SJSA1 (cell line): ENCODE measurements at regions not wholly inside any gene's neighbourhood (a gene's known extent, or its start where the extent isn't known, plus 50 kb on each side); places are given as distances from the start of the nearest gene placed in this dataset.

Source experiments
- DNase-seq, 2 experiments: peaks; one replicate each; pipeline ENCODE4 v3.0.0-alpha.2; 2015 to 2020; ENCODE audit warnings: low spot score in 2 of 2, low read depth in 1 of 2
- H3K27ac ChIP-seq: fragments of 250-450 bp; sonication (Bioruptor Pico); 2 replicates; pipeline ENCODE4 v1.5.1; 2020; ENCODE audit warnings: mild to moderate bottlenecking, moderate library complexity
- H3K27me3 ChIP-seq: fragments of 250-450 bp; sonication (Bioruptor Pico); replicated peaks from 2 replicates; pipeline ENCODE4 v1.5.1; 2020; ENCODE audit warnings: mild to moderate bottlenecking, moderate library complexity
- H3K36me3 ChIP-seq: fragments of 250-450 bp; sonication (Bioruptor Pico); 2 replicates; pipeline ENCODE4 v1.5.1; 2020; ENCODE audit warnings: mild to moderate bottlenecking
- H3K4me1 ChIP-seq: fragments of 250-450 bp; sonication (Bioruptor Pico); replicated peaks from 2 replicates; pipeline ENCODE4 v1.6.1; 2021; ENCODE audit warnings: mild to moderate bottlenecking
- H3K4me3 ChIP-seq: fragments of 250-450 bp; sonication (Bioruptor Pico); 2 replicates; pipeline ENCODE4 v1.5.1; 2020; ENCODE audit warnings: mild to moderate bottlenecking
- H3K9me3 ChIP-seq: fragments of 250-450 bp; sonication (Bioruptor Pico); replicated peaks from 2 replicates; pipeline ENCODE4 v1.5.1; 2020; ENCODE audit warnings: mild to moderate bottlenecking

DNA sequence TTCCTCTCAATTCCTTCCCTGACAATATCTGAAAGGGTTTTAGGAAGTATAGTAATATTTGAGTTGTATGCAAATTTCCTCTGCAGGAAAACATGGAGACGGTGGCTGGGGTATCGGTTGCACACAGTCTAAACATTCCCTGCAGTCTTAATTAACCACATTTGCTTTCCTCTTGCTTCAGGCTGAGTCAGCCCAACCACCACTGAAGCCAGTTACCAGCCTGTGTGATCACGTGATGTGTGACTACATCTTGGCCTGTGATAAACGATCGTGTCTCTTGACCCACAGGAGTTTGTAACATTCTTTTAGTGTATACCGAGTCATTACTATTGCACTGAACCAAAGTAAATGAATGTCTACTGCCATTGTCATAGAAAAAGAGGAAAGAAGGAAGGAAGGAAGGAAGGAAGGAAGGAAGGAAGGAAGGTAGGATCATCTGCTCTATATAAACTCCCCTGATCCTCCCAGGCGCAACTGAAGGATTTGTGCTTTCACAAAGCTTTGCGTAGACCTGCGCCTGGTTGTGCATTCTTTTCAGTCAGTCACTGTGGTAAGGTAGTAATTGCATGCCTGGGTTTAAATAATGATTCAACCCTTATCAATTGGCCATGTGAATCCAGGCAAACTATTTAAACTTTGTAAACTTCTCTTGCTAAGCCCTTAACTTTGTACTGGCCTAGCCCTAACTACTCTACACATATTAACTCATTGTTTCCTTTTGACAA lies 280.6 kb upstream of the SALL1 start:
- Histone ChIP-seq H3K27ac (peak overlapping the region; percentile 80), H3K27me3 (no peaks in the 10 kb centered on the region)

DNA sequence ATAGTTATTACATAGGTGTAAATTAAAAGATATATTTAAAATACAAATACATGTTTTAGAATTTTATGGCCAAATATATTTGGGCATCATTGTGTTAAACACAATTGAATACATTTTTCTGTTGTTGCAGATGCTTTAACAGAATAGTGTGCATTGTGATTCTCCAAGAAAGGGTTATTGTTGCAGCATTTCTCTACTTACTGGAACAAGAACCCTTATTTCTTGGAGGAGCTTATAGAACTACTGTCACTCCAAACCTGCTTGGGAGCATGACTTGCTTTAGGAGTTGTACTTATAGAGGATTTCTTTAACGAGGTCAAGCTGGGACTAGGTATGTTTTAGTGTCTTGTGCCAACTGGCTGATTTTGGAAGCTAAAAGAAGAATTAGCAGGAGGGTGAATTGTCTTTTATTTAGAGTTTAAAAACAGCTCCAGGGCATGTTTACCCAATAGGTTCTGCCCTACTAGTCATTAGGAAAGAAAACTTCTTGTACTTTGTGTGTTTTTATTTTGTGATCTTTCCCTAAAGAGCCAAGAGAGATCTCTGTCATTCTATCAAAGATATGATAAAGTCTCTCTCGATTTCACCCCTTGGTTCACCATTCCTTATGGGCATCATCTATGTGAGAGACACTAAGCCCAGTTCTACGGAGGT lies 279.8 kb upstream of the SALL1 start:
- H3K27me3 ChIP-seq, result no peaks in the 10 kb centered on the region
- no peak for DNase-seq

More for the DNA sequence above, 280.6 kb upstream of the SALL1 start:
- no peaks in the 10 kb centered on the region for H3K9me3 ChIP-seq
- peak; percentile 91 for DNase-seq
- H3K36me3 ChIP-seq, result no peaks in the 10 kb centered on the region
- peaks cover 21% of the 10 kb centered on the region for H3K4me1 ChIP-seq
- H3K4me3 ChIP-seq, result no peak overlapping the region

DNA sequence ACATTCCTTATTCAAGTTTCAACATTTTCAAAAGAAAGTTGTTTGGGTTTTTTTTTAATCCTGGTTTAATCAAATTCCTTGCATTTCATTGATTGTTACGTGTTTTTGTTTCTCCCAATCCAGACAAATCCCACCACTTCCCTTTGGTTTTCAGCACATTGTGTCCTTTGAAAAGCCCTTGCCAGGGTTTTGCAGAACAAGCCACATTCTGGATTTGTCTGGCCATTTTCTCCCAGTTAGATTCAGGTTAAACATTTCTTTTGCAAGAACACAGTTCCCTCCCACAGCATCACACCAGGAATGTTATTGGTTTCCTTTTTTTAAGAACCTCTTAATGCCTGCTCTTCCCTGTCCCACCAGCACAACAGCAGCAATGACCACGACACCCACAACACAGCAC lies 278.0 kb upstream of the SALL1 start:
- no peak for DNase-seq
- H3K27me3 ChIP-seq, result no peaks in the 10 kb centered on the region
- H3K36me3 ChIP-seq, result no peaks in the 10 kb centered on the region
- H3K4me1 ChIP-seq, result peaks cover 21% of the 10 kb centered on the region
- H3K4me3 ChIP-seq, result no peak overlapping the region
- no peak overlapping the region for H3K27ac ChIP-seq
- no peaks in the 10 kb centered on the region for H3K9me3 ChIP-seq

More for the DNA sequence above, 279.8 kb upstream of the SALL1 start:
- H3K4me1 ChIP-seq, result peaks cover 21% of the 10 kb centered on the region
- no peaks in the 10 kb centered on the region for H3K36me3 ChIP-seq
- no peak overlapping the region for H3K4me3 ChIP-seq
- peak overlapping the region; percentile 70 for H3K27ac ChIP-seq
- H3K9me3 ChIP-seq, result no peaks in the 10 kb centered on the region

DNA sequence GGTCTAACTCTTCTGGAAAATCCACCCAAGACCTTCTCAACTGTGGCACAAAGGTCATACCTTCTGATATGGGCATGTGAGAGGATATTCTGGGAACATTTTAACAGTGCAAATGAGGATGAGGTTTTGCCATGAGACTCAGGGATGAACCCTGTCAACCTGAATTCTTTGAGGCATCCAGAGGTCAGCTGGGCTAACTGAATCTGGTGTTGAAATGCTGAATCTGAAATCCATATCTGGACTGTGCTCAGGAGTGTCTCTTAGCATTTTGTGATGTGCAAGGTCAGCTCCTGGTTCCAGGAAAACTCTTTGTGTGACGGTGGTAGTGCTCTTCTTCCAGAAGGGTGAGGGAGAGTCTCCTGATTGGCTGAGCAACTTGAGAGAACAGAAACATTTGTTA lies 276.0 kb upstream of the SALL1 start:
- no peak for DNase-seq
- Histone ChIP-seq H3K27me3 (no peaks in the 10 kb centered on the region), H3K4me3 (no peak overlapping the region), H3K36me3 (no peaks in the 10 kb centered on the region), H3K4me1 (peaks cover 13% of the 10 kb centered on the region), H3K27ac (no peak overlapping the region), H3K9me3 (no peaks in the 10 kb centered on the region)

DNA sequence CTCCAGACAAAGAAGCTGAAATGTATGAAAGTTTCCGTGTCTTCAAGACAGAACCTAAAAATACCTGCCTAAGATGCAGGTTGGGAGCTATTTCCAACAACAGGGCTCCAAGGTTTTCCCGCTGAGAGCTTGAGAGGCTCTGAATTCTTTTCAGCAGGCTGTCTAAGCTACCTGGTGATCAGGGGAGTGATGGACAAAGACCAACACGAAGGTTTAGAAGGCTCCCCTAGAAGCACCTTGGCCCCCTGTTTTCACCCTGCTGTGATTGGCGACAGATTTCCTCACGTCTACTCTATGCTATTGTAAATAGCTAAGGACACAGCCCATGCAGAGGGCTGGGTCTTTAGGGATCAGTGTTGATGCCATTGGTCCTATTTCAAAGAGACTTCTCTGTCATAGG lies 275.2 kb upstream of the SALL1 start:
- no peaks in the 10 kb centered on the region for H3K9me3 ChIP-seq
- H3K4me3 ChIP-seq, result no peak overlapping the region
- no peak for DNase-seq
- H3K4me1 ChIP-seq, result peaks cover 7% of the 10 kb centered on the region
- H3K27ac ChIP-seq, result no peak overlapping the region
- H3K36me3 ChIP-seq, result no peaks in the 10 kb centered on the region
- no peaks in the 10 kb centered on the region for H3K27me3 ChIP-seq

DNA sequence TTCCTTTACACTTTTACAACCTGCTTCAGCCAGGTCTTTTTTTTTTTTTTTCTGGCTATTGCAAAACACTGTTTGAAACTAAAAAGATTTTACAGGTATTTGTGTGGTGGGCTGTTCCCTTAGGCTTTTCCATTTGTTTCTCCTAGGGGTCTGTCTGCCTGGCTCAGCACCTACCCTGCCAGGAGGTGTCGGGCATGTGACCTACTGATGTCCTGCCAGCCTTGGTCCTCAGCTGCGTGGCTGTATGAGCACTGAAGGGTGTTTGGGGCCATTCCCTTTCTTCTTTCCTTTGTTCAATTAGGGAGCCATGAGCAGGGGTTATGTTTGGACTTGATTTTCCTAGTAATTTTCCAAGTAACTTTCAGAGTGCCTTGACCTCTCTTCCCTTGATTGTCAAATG lies 269.2 kb upstream of the SALL1 start:
- no peaks in the 10 kb centered on the region for H3K36me3 ChIP-seq
- H3K4me1 ChIP-seq, result no peaks in the 10 kb centered on the region
- DNase-seq, result no peak
- no peaks in the 10 kb centered on the region for H3K9me3 ChIP-seq
- H3K27ac ChIP-seq, result no peak overlapping the region
- no peaks in the 10 kb centered on the region; the same call in 1 of the 2 replicates for H3K27me3 ChIP-seq
- no peak overlapping the region for H3K4me3 ChIP-seq

DNA sequence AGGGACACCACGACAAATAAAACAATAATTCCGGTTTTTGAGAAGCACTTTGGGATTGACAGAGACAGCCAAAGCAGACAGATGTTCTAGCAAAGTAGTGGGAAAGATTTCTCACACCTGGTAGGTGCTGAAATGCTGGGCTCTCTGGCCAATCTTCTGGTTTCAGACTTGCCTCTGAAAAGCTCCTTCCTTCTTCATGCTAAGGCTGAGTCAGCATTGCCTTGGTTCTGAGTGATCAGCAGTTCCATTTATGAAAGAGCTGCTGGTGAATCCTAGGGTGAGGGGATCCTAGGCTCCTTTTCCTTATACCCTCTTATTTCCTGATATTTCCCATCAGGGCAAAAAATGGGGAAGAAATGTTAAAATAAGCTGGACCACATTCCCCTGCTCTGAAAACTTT lies 268.7 kb upstream of the SALL1 start:
- H3K27ac ChIP-seq, result no peak overlapping the region
- no peaks in the 10 kb centered on the region for H3K36me3 ChIP-seq
- H3K27me3 ChIP-seq, result no peaks in the 10 kb centered on the region; the same call in 1 of the 2 replicates
- no peak overlapping the region for H3K4me3 ChIP-seq
- no peaks in the 10 kb centered on the region for H3K9me3 ChIP-seq
- H3K4me1 ChIP-seq, result no peaks in the 10 kb centered on the region
- no peak for DNase-seq

DNA sequence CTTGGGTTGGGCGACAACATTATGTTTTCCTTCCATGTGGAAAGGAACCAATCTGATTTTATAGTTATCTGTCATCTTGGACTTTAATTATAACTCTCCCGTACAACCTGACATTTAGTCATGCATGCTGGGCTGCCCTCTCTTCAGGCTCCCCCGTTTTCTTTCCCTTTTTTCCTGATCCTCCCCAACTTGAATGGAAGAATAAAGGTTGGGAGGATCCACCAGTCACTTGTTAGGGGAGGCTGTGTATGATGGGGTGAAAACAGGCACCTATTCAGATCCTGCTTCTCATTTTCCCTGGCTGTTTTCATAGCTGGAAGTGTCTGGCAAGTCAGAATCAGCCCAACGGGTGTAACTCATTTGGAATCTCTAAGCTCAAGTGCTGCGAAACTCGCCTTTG lies 267.2 kb upstream of the SALL1 start:
- no peak overlapping the region for H3K27ac ChIP-seq
- no peaks in the 10 kb centered on the region; the same call in 1 of the 2 replicates for H3K27me3 ChIP-seq
- no peaks in the 10 kb centered on the region for H3K36me3 ChIP-seq
- no peak for DNase-seq
- no peaks in the 10 kb centered on the region for H3K9me3 ChIP-seq
- H3K4me1 ChIP-seq, result no peaks in the 10 kb centered on the region
- H3K4me3 ChIP-seq, result no peak overlapping the region

DNA sequence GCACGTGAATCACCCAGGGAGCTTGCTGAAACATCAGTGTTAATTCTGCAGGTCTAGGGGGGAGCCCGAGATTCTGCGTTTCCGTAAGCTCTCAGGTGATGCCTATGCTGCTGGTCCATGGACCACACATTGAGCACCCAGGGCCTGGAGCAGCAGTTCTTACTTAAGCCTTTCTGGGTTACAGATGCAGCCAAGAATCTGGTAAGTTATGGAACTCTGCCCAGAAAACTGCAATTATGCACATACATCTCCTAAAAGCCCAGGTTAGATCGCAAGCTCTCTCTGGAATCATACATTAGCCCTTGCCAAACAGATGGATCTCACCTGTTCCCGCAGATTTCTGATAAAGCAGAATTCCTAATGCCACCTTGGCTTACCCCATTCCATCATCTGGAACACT lies 265.9 kb upstream of the SALL1 start:
- Histone ChIP-seq H3K27ac (no peak overlapping the region), H3K4me3 (no peak overlapping the region), H3K36me3 (no peaks in the 10 kb centered on the region), H3K9me3 (no peaks in the 10 kb centered on the region), H3K4me1 (no peaks in the 10 kb centered on the region), H3K27me3 (no peaks in the 10 kb centered on the region; the same call in 1 of the 2 replicates)
- no peak for DNase-seq

DNA sequence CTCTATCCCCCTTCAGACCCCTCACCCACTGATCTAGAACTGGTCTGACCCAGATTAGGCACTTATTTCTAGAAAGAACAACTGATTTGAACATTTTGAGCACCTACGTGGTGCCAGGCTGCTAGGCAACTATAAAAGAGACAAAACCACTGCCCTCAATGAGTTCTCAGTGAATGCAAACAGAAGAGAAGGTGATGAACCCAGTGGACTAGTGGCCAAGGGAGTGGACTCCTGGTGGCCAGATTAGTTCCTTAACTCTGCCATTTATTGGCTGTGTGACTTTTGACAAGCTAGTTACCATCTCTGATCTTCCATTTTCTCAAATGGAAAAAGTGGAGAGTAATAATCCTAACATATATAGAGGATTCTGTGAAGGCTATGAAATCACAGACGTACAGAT lies 259.1 kb upstream of the SALL1 start:
- no peak for DNase-seq
- no peak overlapping the region for H3K27ac ChIP-seq
- H3K9me3 ChIP-seq, result no peaks in the 10 kb centered on the region
- H3K4me1 ChIP-seq, result peaks cover 11% of the 10 kb centered on the region
- no peaks in the 10 kb centered on the region for H3K36me3 ChIP-seq
- no peak overlapping the region for H3K4me3 ChIP-seq
- H3K27me3 ChIP-seq, result no peaks in the 10 kb centered on the region

DNA sequence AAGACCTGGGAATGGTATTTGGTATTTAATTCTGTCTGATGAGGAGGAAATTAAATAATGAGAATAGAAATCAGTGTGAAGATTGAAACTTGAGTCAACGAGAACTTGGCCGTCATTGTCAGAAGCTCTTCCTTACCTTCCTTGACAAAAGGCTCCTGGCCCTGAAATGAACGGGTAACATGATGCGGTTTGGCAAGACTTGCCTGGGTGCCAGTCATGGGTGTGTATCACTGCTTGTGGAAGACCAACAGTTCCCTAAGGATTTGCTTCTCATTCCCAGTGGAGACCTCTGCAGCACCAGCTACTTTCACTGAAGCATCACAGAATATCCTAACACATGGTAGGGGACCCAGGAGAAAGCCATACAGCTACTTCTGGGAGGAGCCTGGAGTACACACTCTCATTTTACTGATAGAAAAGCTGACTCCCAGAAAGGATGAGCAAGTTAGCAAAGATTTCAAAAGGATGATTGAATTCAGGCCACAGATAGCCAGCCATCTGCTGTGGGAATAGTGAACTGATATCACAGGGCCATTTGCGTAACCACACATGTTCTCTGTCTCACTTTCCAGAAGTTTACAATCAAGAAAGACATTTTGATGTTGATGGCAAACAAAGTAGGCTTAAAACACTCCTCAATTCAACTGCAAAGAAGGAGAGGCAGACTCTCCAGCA lies 258.1 kb upstream of the SALL1 start:
- no peak overlapping the region for H3K27ac ChIP-seq
- no peaks in the 10 kb centered on the region for H3K36me3 ChIP-seq
- peaks cover 11% of the 10 kb centered on the region for H3K4me1 ChIP-seq
- no peaks in the 10 kb centered on the region for H3K27me3 ChIP-seq
- DNase-seq, result no peak
- no peaks in the 10 kb centered on the region for H3K9me3 ChIP-seq
- H3K4me3 ChIP-seq, result no peak overlapping the region

DNA sequence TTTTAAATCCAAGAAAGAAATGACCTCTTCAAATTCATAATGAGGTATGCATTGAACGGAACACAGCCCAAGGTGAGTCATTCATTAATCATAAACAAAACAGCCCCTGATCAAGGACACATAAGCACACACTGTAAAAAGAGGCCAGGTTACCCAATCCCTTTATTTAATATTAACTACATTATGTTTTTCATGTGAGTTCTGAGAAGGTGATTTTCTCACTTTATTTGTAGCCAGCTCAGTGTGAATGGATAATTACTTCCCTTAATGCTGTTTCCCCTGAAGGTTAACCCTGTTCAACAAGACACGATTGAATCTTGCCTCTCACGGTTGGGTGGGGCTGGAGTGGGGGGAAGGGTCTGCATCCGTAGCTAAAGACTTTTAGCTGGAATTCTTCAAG lies 257.3 kb upstream of the SALL1 start:
- Histone ChIP-seq H3K27ac (no peak overlapping the region), H3K27me3 (no peaks in the 10 kb centered on the region), H3K9me3 (no peaks in the 10 kb centered on the region), H3K4me1 (peaks cover 11% of the 10 kb centered on the region), H3K36me3 (no peaks in the 10 kb centered on the region), H3K4me3 (no peak overlapping the region)
- no peak for DNase-seq

DNA sequence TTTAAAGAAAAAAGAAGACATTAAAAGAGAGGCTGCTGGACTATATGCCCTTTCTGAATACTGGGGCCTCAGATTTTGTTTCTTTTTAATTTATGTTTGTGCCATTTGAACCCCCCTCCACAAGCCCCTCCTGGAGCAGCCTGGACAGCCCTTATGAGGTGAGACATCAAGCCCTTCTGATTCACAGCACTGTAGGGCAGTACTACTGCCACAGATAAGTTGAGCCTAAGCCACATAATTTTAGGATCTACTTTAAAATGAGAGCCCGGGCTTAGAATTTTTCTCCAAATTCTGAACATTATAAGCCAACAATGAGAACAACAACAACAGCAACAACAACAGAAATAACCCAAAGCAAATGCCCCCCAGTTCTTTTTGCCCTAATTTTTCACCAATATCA lies 256.9 kb upstream of the SALL1 start:
- no peaks in the 10 kb centered on the region for H3K36me3 ChIP-seq
- H3K9me3 ChIP-seq, result no peaks in the 10 kb centered on the region
- H3K4me1 ChIP-seq, result peaks cover 11% of the 10 kb centered on the region
- H3K27me3 ChIP-seq, result no peaks in the 10 kb centered on the region
- DNase-seq, result no peak
- no peak overlapping the region for H3K27ac ChIP-seq
- no peak overlapping the region for H3K4me3 ChIP-seq

DNA sequence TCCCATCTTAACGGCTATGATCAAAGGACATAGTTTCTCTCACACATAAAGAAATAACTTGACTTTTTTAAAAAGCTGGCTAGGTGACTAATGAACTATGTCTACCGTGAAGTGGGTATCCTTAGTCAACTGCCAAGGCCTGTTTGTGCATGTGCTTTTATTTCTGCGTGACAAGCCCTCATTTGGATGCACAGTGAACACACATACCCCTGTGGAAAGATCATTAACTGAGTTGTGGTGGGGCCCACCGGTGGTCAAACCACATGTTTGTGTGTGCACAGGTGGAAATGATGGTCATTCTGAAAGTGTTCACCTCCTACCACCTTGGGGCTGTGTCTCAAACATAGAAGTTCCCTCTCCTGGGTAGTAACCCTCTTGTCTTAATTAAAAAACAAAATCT lies 256.1 kb upstream of the SALL1 start:
- no peaks in the 10 kb centered on the region for H3K9me3 ChIP-seq
- peaks cover 11% of the 10 kb centered on the region for H3K4me1 ChIP-seq
- no peak overlapping the region for H3K4me3 ChIP-seq
- no peak overlapping the region for H3K27ac ChIP-seq
- no peaks in the 10 kb centered on the region for H3K27me3 ChIP-seq
- DNase-seq, result no peak
- no peaks in the 10 kb centered on the region for H3K36me3 ChIP-seq
